SK-N-SH treated with all-trans-retinoic acid at 6 μM for 48 hours (cell line): ENCODE measurements at regions not wholly inside any gene's neighbourhood (a gene's known extent, or its start where the extent isn't known, plus 50 kb on each side); places are given as distances from the start of the nearest gene placed in this dataset.

ENCODE experiments used
- CREB5 ChIP-seq: fragments of 250-450 bp; sonication (Bioruptor Pico); IDR thresholded peaks from 2 replicates; pipeline ENCODE4 v1.5.1; 2020; ENCODE audit warnings: low read depth, mild to moderate bottlenecking, moderate library complexity
- CSRNP3 ChIP-seq: fragments of 250-450 bp; sonication (Bioruptor Pico); IDR thresholded peaks from 2 replicates; pipeline ENCODE4 v1.5.1; 2021; ENCODE audit warnings: mild to moderate bottlenecking, moderate library complexity
- ESRRG ChIP-seq: fragments of 250-450 bp; sonication (Bioruptor Pico); IDR thresholded peaks from 2 replicates; pipeline ENCODE4 v1.6.1; 2021; ENCODE audit warnings: mild to moderate bottlenecking
- ISL1 ChIP-seq: fragments of 250-450 bp; sonication (Bioruptor Pico); IDR thresholded peaks from 2 replicates; pipeline ENCODE4 v2.1.2; 2022; ENCODE audit warnings: mild to moderate bottlenecking, moderate library complexity
- PPARA ChIP-seq: fragments of 250-450 bp; sonication (Bioruptor Pico); IDR thresholded peaks from 2 replicates; pipeline ENCODE4 v1.5.0; 2020; ENCODE audit warnings: mild to moderate bottlenecking, borderline replicate concordance
- TOX ChIP-seq: fragments of 250-450 bp; sonication (Bioruptor Pico); IDR thresholded peaks from 2 replicates; pipeline ENCODE4 v1.8.0; 2021; ENCODE audit warnings: mild to moderate bottlenecking, moderate library complexity, borderline replicate concordance
- ZC3H10 ChIP-seq: fragments of 250-450 bp; sonication (Bioruptor Pico); IDR thresholded peaks from 2 replicates; pipeline ENCODE4 v1.5.1; 2021; ENCODE audit warnings: mild to moderate bottlenecking, moderate library complexity
- ZFP3 ChIP-seq: fragments of 250-450 bp; sonication (Bioruptor Pico); IDR thresholded peaks from 2 replicates; pipeline ENCODE4 v1.5.0; 2020; ENCODE audit warnings: mild to moderate bottlenecking, moderate library complexity
- ZFP30 ChIP-seq: fragments of 450-650 bp; formaldehyde crosslinking; IDR thresholded peaks from 2 replicates; pipeline ENCODE4 v1.5.0; 2022; ENCODE audit warnings: mild to moderate bottlenecking, moderate library complexity

- TF ChIP-seq CSRNP3 (CRISPR knock-in tag) = no peak
- TF ChIP-seq TOX (CRISPR knock-in tag) = no peak
- TF ChIP-seq ZFP3 = no peak
- TF ChIP-seq ISL1 (CRISPR knock-in tag) = no peak
- no peak for TF ChIP-seq ESRRG (CRISPR knock-in tag)
- TF ChIP-seq ZC3H10 (CRISPR knock-in tag) = no peak
- TF ChIP-seq PPARA = no peak
- TF ChIP-seq ZFP30 (CRISPR knock-in tag) = no peak
- TF ChIP-seq CREB5 (CRISPR knock-in tag) = no peak
Observed at GRCh38 chr17:13931111-13931526, 138.2 kb upstream of the COX10 start.
